ENCODE measurements at regions not wholly inside any gene's neighbourhood (a gene's known extent, or its start where the extent isn't known, plus 50 kb on each side); places are given as distances from the start of the nearest gene placed in this dataset.

GRCh38 chr10:31612082-31612481 is 293.1 kb downstream of the ZEB1 start (continued):
- TF ChIP-seq, protein P1, sequence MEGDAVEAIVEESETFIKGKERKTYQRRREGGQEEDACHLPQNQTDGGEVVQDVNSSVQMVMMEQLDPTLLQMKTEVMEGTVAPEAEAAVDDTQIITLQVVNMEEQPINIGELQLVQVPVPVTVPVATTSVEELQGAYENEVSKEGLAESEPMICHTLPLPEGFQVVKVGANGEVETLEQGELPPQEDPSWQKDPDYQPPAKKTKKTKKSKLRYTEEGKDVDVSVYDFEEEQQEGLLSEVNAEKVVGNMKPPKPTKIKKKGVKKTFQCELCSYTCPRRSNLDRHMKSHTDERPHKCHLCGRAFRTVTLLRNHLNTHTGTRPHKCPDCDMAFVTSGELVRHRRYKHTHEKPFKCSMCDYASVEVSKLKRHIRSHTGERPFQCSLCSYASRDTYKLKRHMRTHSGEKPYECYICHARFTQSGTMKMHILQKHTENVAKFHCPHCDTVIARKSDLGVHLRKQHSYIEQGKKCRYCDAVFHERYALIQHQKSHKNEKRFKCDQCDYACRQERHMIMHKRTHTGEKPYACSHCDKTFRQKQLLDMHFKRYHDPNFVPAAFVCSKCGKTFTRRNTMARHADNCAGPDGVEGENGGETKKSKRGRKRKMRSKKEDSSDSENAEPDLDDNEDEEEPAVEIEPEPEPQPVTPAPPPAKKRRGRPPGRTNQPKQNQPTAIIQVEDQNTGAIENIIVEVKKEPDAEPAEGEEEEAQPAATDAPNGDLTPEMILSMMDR (IDR thresholded peaks at IDR 0.05; ENCODE audit: low read depth, low read length, missing input control): no peak
- TF ChIP-seq SP1 (IDR thresholded peaks at IDR 0.05) (no peak), TAF1 (conservative IDR thresholded peaks at IDR 0.05) (no peak)

- WGBS: 88% methylated on average over 7 of the region's 7 CpGs
Measured at GRCh38 chr10:31611161-31611560, 292.1 kb downstream of the ZEB1 start.

GRCh38 chr10:31607481-31607880 is 288.5 kb downstream of the ZEB1 start:
- Histone ChIP-seq H3K27me3 (ENCODE audit: control insufficient read depth in 4 of 4, insufficient read depth in 4 of 4, low read length in 3 of 4) (no peaks in the 10 kb centered on the region), H3K9ac (ENCODE audit: low read depth in 1 of 2, low read length in 2 of 2) (no peak overlapping the region), H3K36me3 (ENCODE audit: control insufficient read depth in 4 of 4, insufficient read depth in 3 of 4, low read depth in 1 of 4, low read length in 3 of 4) (no peaks in the 10 kb centered on the region), H3K9me3 (ENCODE audit: control insufficient read depth in 4 of 4, low read length in 3 of 4) (no peaks in the 10 kb centered on the region), H3K27ac (ENCODE audit: low read depth in 1 of 2, low read length in 2 of 2) (no peak overlapping the region), H3K4me1 (ENCODE audit: control insufficient read depth in 4 of 4, insufficient read depth in 4 of 4, low read length in 3 of 4) (peaks cover 5 to 12% (median 6%) of the 10 kb centered on the region in 4 donors), H3K4me3 (ENCODE audit: low read depth in 1 of 3, low read length in 3 of 3) (no peak overlapping the region)
- 81% methylated on average over 3 of the region's 3 CpGs for WGBS
- DNase-seq (ENCODE audit: low spot score): no peak
- TF ChIP-seq, protein P2, sequence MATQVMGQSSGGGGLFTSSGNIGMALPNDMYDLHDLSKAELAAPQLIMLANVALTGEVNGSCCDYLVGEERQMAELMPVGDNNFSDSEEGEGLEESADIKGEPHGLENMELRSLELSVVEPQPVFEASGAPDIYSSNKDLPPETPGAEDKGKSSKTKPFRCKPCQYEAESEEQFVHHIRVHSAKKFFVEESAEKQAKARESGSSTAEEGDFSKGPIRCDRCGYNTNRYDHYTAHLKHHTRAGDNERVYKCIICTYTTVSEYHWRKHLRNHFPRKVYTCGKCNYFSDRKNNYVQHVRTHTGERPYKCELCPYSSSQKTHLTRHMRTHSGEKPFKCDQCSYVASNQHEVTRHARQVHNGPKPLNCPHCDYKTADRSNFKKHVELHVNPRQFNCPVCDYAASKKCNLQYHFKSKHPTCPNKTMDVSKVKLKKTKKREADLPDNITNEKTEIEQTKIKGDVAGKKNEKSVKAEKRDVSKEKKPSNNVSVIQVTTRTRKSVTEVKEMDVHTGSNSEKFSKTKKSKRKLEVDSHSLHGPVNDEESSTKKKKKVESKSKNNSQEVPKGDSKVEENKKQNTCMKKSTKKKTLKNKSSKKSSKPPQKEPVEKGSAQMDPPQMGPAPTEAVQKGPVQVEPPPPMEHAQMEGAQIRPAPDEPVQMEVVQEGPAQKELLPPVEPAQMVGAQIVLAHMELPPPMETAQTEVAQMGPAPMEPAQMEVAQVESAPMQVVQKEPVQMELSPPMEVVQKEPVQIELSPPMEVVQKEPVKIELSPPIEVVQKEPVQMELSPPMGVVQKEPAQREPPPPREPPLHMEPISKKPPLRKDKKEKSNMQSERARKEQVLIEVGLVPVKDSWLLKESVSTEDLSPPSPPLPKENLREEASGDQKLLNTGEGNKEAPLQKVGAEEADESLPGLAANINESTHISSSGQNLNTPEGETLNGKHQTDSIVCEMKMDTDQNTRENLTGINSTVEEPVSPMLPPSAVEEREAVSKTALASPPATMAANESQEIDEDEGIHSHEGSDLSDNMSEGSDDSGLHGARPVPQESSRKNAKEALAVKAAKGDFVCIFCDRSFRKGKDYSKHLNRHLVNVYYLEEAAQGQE (IDR thresholded peaks at IDR 0.05): no peak
- TF ChIP-seq HNF4A (conservative IDR thresholded peaks at IDR 0.05) (no peak), GABPA (IDR thresholded peaks at IDR 0.05 in 1 of 2, conservative IDR thresholded peaks at IDR 0.05 in 1 of 2) (no peak), FOXA2 (IDR thresholded peaks at IDR 0.05) (no peak), YY1 (IDR thresholded peaks at IDR 0.05) (no peak), TAF1 (conservative IDR thresholded peaks at IDR 0.05) (no peak), JUND (IDR thresholded peaks at IDR 0.05) (no peak), ZBTB33 (IDR thresholded peaks at IDR 0.05) (no peak), RAD21 (IDR thresholded peaks at IDR 0.05) (no peak), NR2F2 (IDR thresholded peaks at IDR 0.05) (no peak), ATF3 (IDR thresholded peaks at IDR 0.05) (no peak), SP1 (IDR thresholded peaks at IDR 0.05) (no peak)
- TF ChIP-seq, protein P1 (IDR thresholded peaks at IDR 0.05; ENCODE audit: low read depth, low read length, missing input control): no peak
- TF ChIP-seq, protein P3, sequence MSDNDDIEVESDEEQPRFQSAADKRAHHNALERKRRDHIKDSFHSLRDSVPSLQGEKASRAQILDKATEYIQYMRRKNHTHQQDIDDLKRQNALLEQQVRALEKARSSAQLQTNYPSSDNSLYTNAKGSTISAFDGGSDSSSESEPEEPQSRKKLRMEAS (IDR thresholded peaks at IDR 0.05): no peak

More at GRCh38 chr10:31611161-31611560, 292.1 kb downstream of the ZEB1 start:
- no peaks in the 10 kb centered on the region for H3K4me1 ChIP-seq (ENCODE audit: control insufficient read depth in 4 of 4, insufficient read depth in 4 of 4, low read length in 3 of 4)
- no peak for DNase-seq (ENCODE audit: low spot score)
- no peak overlapping the region for H3K27ac ChIP-seq (ENCODE audit: low read depth in 1 of 2, low read length in 2 of 2)
- H3K9me3 ChIP-seq (ENCODE audit: control insufficient read depth in 4 of 4, low read length in 3 of 4): no peaks in the 10 kb centered on the region
- no peak overlapping the region for H3K9ac ChIP-seq (ENCODE audit: low read depth in 1 of 2, low read length in 2 of 2)
- H3K27me3 ChIP-seq (ENCODE audit: control insufficient read depth in 4 of 4, insufficient read depth in 4 of 4, low read length in 3 of 4): no peaks in the 10 kb centered on the region
- H3K4me3 ChIP-seq (ENCODE audit: low read depth in 1 of 3, low read length in 3 of 3): no peak overlapping the region
- no peaks in the 10 kb centered on the region for H3K36me3 ChIP-seq (ENCODE audit: control insufficient read depth in 4 of 4, insufficient read depth in 3 of 4, low read depth in 1 of 4, low read length in 3 of 4)
- TF ChIP-seq SP1 (IDR thresholded peaks at IDR 0.05) (no peak), JUND (IDR thresholded peaks at IDR 0.05) (no peak), TAF1 (conservative IDR thresholded peaks at IDR 0.05) (no peak), RXRA (IDR thresholded peaks at IDR 0.05) (no peak)
- TF ChIP-seq, protein P1 (IDR thresholded peaks at IDR 0.05; ENCODE audit: low read depth, low read length, missing input control): no peak
- TF ChIP-seq, protein P3 (IDR thresholded peaks at IDR 0.05): no peak
